HS-5 (cell line): ENCODE measurements at regions not wholly inside any gene's neighbourhood (a gene's known extent, or its start where the extent isn't known, plus 50 kb on each side); places are given as distances from the start of the nearest gene placed in this dataset.

Experiments used
- DNase-seq: peaks from one replicate; pipeline ENCODE4 v3.0.0-alpha.2; 2012; ENCODE audit warnings: low read depth

DNA sequence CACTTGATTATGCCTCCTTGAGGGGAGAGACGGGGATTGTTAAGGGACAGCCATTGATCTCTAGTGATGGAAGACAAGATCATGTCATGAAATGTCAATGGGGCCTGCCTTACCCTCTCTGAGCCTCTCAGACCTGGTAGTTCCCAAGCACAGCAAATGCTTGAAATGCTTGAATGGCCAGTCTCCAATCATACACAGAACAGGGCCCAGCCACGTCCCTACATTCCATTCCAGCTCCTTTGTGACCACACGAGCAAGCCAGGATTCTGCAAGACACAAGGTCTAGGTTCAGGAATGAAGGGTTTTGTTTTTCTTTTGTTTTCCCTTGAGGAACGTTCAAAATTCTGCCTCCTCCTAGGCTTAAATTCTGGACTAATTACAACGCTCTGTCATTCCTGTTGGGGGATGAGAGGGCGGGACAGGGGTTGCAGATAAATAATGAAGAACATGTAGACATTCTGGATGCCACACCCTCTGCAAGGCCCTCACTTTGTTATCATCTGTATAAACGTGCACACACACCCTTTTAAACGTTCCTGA lies 98.1 kb upstream of the YPEL5 start:
- DNase-seq, result no peak

DNA sequence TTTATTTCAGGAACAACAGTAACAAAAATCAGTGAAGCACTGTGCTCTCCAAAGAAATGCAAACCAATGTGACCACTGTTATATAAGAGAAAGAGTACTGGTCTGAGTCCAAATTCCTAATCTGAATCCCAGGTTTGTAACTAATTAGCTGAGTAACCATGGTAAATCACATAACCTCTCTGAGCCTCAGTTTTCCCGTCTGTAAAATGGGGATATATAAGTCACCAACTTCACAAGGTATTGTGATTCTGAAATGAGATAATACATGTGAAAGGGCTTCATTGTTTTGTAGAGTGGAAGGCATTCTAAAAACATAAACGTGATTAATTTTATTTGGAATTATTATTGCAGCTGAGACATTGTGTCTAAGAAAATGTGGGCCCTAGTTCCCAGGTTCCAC lies 91.3 kb upstream of the YPEL5 start:
- no peak for DNase-seq

DNA sequence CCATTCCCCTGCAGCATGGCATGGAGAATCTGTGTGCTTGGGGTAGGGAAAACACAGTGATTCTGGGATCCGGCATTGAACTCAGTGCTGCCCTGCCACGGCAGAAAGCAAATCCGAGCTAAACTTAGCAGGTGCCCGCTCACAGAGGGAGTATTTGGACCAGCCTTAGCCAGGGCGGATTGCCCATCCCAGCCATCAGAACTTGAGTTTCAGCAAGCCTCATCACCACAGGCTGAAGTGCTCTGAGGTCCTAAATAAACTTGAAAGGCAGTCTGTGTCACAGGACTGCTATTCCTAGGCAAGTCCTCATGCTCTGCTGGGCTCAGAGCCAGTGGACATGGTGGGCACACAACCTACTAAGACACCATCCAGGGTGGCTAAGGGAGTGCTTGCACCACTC lies 86.2 kb upstream of the YPEL5 start:
- DNase-seq, result no peak

DNA sequence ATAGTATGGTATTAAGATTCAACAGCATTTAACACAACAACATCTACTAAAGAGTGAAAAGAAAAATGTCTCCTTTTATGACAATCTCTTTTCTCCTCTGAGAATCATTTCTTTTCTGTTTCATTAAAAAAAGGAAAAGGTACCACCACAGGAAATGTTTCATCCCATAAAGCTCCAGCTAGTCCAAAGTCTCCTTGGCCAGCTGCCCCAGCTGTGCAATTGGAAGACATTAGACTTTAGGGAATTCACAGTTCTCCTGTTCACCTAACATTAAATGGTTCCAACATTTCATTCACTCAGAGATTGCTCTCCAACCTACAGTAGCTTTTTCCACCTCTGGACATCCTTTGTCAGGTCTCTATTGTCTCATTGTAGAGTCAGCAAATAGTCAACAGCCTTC lies 78.7 kb upstream of the YPEL5 start:
- DNase-seq, result no peak

DNA sequence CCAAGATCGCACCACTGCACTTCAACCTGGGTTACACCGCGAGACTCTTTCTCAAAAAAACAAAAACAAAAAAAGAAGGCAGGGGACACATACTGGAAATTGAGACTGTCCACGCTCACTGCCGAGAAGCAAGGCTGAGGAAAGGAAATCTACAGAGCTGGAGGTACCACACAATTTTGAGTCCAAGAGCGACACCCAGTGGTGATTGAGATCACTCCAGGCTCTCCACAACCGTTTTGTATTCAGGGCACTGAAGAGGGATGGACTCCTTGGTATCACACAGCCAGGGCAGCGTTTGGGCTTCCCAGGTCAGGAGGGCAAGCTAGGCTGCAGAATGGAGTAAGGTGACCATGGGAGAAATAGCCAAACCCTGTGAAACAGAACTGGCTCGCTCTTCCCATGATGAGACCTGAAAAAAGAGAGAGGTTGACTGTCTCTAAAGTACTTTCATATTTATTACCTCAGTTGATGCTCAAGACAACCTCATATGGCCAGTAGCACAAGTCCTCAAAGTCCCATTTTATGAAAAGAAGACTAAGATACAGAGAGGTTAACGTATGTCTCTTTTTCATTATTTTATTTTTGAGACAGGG lies 74.5 kb upstream of the YPEL5 start:
- DNase-seq, result peak; percentile 32

DNA sequence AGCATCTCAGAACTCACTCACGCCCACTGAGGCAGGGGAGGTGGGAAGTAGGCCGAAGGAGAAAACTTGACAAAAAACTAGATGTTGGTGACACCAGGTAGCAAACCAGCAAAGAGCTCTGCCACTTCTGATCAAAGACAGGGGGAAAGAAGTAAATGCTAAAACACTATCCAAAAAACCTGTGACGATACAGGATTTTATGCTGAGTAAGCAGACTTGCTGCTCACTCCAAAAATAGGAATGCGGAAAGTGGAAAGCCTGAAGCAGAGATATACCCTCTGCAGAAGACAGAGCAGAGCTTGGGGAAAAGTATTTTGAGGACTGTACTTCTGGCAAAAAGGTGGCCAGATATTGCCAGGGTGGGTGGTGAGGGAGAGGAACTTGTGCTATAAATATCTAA lies 73.3 kb upstream of the YPEL5 start:
- no peak for DNase-seq

DNA sequence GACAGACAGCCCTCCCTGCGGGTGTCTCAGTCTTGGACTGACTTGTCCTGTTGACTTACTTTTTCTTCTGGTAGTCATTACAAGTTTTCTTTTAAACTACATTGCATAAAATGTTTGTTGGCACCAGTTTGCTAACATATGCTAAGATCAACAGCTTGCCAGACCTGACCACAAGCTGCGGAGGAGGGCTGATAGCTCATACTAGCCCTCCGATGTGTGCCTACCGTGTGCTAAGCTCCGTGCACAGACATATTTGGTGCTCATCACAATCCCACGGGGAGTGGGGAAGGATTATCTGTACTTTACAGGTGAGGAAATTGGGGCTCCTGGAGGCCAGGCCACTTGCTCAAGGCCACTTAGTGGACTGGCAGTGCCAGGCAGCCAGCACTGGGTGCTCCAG lies 72.8 kb upstream of the YPEL5 start:
- DNase-seq, result no peak

DNA sequence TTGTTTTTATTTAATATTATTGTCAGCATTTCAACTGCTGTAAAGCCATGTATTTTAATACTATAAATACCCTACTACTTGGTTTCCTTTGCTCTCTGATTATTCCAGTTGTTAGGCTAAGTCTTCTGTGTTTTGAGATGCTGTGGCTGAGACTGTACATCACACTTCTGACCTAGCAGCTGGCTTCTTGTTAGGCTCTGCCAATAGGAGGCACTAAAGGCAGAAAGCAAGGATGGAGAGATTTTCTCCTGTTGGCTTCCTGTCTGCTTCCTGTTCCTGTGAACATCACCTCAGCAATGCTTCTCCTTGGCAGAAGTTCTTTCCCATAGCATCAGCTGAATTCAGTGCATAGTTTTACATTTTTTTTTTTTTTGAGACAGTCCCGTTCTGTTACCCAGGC lies 68.3 kb upstream of the YPEL5 start:
- no peak for DNase-seq

DNA sequence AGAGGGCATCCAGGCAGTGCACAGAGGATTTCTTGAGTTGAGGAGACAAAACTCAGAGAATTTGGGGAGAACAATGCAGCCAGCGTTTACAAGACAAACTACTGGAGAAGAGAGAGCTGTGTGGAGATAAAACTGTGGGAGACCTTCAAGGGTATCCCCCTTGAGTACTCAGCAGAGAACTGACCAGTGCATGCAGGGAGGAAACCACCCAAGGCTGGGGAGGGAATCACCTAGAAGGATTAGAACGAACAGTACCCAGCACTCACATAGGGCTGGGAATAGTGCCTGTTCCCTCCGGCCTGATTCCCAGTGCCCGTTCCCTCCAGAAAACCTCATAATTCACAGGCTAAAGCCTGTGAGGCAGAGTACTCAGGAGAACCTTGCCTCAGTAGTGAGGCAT lies 61.9 kb upstream of the YPEL5 start:
- no peak for DNase-seq

DNA sequence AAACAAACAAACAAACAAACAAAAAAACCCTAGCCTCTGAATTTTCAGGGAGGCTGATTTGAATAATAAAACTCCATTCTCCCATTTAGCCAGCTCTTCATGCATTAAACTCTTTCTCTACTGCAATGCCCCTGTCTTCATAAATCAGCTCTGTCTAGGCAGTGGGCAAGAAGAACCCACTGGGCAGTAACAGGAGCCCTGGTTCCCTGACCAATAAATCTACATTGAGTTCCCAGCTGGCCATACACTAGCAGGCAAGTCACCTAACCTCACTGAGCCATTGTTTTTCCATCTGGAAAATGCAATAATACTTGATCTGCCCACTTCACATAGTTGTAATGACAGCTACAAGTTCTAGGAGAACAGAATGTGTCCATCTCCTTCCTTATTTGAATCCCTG lies 57.6 kb upstream of the YPEL5 start:
- no peak for DNase-seq

DNA sequence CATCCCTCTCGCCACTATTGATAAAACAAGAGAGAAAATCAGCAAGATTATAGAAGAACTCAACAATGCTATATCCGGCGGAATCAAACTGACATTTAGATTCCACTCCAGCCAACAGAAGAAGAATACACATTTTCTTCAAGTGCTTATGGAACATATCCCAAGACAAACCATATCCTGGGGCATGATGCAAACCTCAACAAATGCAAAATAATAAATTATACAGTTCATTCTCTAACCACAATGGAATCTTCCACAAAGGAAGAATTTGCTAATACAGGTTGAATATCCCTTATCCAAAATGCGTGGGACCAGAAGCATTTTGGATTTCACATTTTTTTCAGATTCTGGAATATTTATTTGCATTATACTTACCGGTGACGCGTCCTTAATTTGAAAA lies 51.4 kb upstream of the YPEL5 start:
- DNase-seq, result no peak

DNA sequence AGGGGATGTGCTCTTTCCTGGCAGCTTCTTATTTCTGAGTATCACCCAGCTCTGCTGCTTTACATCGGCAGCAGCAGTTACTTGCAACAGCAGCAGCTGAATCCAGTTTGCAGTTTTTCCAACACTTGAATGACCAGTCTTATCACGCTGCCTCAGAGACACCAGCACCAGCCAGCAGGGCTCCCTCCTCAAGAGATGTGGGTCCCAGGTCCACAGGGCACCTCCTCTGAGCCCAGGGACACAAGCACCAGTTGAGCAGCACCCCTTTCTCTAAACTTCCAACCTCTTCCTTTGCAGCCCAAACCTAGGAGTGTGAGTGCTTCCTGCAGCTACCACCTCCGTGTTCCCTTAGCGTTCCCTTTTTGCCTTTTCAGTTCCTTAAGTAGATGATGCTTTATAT lies 50.4 kb upstream of the YPEL5 start:
- no peak for DNase-seq
